ENCODE measurements at regions not wholly inside any gene's neighbourhood (a gene's known extent, or its start where the extent isn't known, plus 50 kb on each side); places are given as distances from the start of the nearest gene placed in this dataset.

DNA sequence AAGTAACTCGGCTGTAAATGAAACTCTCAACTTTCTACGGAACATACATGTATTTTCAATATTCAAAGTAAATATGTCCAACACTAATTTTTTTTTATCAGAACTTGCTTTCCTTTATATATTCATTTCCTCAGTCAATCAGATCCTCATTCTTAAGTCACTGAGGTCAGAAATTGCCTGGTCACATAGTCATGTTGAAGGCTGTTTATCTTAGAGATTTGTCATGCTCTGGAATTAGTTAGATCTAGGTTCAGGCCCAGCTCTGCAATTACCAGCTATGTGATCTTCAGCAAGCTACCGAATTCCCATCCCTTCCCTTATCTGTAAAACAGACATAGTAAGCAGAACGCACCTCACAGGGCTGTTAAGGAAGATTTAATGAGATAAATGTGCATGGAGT is 228.8 kb downstream of the SPCS3 start:
- TF ChIP-seq POLR2AphosphoS5 (IDR thresholded peaks at IDR 0.05) = no peak
- TF ChIP-seq EP300 (IDR thresholded peaks at IDR 0.05) = no peak
- TF ChIP-seq, protein P1, sequence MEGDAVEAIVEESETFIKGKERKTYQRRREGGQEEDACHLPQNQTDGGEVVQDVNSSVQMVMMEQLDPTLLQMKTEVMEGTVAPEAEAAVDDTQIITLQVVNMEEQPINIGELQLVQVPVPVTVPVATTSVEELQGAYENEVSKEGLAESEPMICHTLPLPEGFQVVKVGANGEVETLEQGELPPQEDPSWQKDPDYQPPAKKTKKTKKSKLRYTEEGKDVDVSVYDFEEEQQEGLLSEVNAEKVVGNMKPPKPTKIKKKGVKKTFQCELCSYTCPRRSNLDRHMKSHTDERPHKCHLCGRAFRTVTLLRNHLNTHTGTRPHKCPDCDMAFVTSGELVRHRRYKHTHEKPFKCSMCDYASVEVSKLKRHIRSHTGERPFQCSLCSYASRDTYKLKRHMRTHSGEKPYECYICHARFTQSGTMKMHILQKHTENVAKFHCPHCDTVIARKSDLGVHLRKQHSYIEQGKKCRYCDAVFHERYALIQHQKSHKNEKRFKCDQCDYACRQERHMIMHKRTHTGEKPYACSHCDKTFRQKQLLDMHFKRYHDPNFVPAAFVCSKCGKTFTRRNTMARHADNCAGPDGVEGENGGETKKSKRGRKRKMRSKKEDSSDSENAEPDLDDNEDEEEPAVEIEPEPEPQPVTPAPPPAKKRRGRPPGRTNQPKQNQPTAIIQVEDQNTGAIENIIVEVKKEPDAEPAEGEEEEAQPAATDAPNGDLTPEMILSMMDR (IDR thresholded peaks at IDR 0.05) = no peak
- no peak for TF ChIP-seq POLR2A (IDR thresholded peaks at IDR 0.05)
- Histone ChIP-seq H3K27ac (no peak overlapping the region), H3K4me3 (no peak overlapping the region), H3K36me3 (no peaks in the 10 kb centered on the region), H3K27me3 (no peaks in the 10 kb centered on the region), H3K4me1 (no peaks in the 10 kb centered on the region), H3K9me3 (peaks cover 0 to 6% (median 0%) of the 10 kb centered on the region in 4 donors)
- DNase-seq = no peak
- WGBS, 5 donors = 58 to 75% (median 67%) methylated on average over 4 of the region's 4 CpGs
- intact Hi-C loops (cut with DNase I; ENCODE audit: low total_unique reads) = no loop called here

DNA sequence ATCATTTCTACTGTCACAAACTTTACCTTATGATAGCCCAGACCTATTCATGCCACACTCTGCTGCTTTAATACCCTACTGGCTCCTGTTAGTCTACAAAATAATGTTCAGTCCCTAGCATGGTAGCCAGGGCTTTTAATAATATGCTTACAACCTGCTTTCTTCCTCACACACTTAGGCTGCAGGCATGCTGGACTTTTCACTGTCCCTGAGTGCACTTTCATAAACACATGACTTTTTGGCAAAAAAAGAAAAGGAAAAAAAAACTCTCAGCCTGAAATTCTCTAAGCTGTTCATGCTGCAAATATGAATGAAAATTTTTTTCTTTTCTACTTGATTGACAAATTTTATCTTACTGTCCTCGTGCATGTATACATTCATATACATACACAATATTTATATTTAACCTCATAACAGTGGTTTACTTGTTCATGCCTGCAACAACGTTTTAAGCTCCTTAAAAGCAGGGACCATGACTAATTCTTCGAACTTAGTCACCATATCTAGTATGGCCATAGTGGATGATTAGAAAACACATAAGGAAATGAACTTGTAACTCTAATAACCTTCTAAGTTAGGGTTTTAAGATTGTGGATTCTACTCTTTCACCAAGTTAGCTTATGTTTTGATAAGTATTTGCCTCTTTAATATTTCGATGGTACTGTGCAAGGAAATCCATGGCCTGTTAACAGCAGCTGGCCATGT is 229.5 kb downstream of the SPCS3 start:
- Histone ChIP-seq H3K9me3 (peaks cover 0 to 6% (median 0%) of the 10 kb centered on the region in 4 donors), H3K4me3 (no peak overlapping the region), H3K27ac (no peak overlapping the region), H3K27me3 (no peaks in the 10 kb centered on the region), H3K4me1 (no peaks in the 10 kb centered on the region), H3K36me3 (no peaks in the 10 kb centered on the region)
- TF ChIP-seq EP300 (IDR thresholded peaks at IDR 0.05) (no peak), POLR2A (IDR thresholded peaks at IDR 0.05) (no peak), POLR2AphosphoS5 (IDR thresholded peaks at IDR 0.05) (no peak)
- TF ChIP-seq, protein P1 (IDR thresholded peaks at IDR 0.05) = no peak
- 52 to 64% (median 60%) methylated on average over 4 of the region's 4 CpGs for WGBS, 5 donors
- intact Hi-C loops (cut with DNase I; ENCODE audit: low total_unique reads) = no loop called here
- DNase-seq = no peak

DNA sequence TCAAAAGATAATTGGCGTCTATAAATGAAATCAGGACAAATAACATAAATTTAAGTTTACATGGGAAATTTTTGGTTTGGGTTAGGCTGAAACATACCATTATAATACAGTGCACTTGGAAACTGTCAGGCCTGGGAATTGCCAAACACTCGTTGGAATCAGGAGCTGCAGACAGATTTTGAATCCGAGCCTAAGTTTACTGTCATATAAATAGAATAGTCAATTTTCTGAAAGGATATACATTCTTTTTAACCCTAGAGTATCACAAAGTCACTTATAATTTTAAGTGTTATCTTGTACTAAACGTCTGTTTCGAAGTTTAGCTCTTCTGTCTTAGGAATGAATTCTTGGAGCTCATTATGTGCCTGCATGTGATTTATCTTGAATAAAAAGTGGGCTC is 234.1 kb downstream of the VEGFC start:
- no peaks in the 10 kb centered on the region for H3K4me1 ChIP-seq
- H3K9me3 ChIP-seq = no peaks in the 10 kb centered on the region
- intact Hi-C loops (cut with DNase I; ENCODE audit: low total_unique reads) = no loop called here
- TF ChIP-seq, protein P1 (IDR thresholded peaks at IDR 0.05) = no peak
- TF ChIP-seq POLR2A (IDR thresholded peaks at IDR 0.05) = no peak
- no peak for TF ChIP-seq POLR2AphosphoS5 (IDR thresholded peaks at IDR 0.05)
- WGBS, 5 donors = 64 to 70% (median 68%) methylated on average over 5 of the region's 5 CpGs
- no peaks in the 10 kb centered on the region for H3K27me3 ChIP-seq
- H3K27ac ChIP-seq = no peak overlapping the region
- no peaks in the 10 kb centered on the region for H3K36me3 ChIP-seq
- H3K4me3 ChIP-seq = no peak overlapping the region
- no peak for DNase-seq

DNA sequence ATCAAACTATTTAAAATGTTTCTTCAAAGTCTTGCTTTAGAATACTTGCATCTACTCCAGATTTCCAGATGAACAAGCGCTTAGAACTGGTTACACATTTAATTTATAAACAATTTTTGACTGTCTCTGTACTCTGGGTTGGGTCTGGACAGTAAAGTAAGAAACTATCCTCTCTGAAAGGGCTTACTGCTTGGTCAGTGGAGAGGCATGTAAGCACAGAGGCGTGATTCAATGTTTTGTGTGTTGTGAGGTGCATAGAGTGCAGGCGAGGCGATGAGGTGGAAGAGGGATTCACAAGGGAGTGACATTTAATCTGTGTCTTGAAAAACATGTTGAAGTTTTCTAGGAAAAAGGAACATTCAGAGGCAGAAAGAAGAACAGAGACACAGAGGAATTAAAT is 231.4 kb downstream of the VEGFC start:
- Histone ChIP-seq H3K36me3 (no peaks in the 10 kb centered on the region), H3K9me3 (no peaks in the 10 kb centered on the region), H3K4me3 (no peak overlapping the region), H3K4me1 (no peaks in the 10 kb centered on the region), H3K27me3 (no peaks in the 10 kb centered on the region), H3K27ac (no peak overlapping the region)
- intact Hi-C loops (cut with DNase I; ENCODE audit: low total_unique reads) = no loop called here
- no peak for DNase-seq
- 67 to 85% (median 85%) methylated on average over 4 of the region's 4 CpGs for WGBS, 5 donors
- TF ChIP-seq, protein P1 (IDR thresholded peaks at IDR 0.05) = no peak
- TF ChIP-seq POLR2A (IDR thresholded peaks at IDR 0.05) (no peak), POLR2AphosphoS5 (IDR thresholded peaks at IDR 0.05) (no peak)

Measured in stomach (tissue), 8 donors.